Esophagus muscularis mucosa (tissue), 4 donors: ENCODE measurements at regions not wholly inside any gene's neighbourhood (a gene's known extent, or its start where the extent isn't known, plus 50 kb on each side); places are given as distances from the start of the nearest gene placed in this dataset.
"Not testable (repeated sequence)": the region's sequence is repeated elsewhere in the genome, so short reads cannot be mapped to it uniquely, and the experiment has no call there.

Experiments used
- DNase-seq: peaks from one replicate; pipeline ENCODE4 v3.0.0-alpha.2; 2017; ENCODE audit errors: extremely low spot score
- H3K27ac ChIP-seq, 4 donors: fragments of 200-600 bp; sonication (generic); replicated peaks in 1 of 4; 1 replicate in 3 of 4; 2 replicates in 1 of 4; pipeline ENCODE4 v1.5.1; 2016 to 2019; ENCODE audit warnings: mild to moderate bottlenecking in 1 of 4
- H3K27me3 ChIP-seq, 4 donors: fragments of 200-600 bp; sonication (generic); one replicate each; pipeline versions ENCODE4 v1.5.1 to v1.6.0; 2016 to 2019
- H3K36me3 ChIP-seq, 4 donors: fragments of 200-600 bp; sonication (generic); one replicate each; pipeline ENCODE4 v1.5.1; 2016 to 2019
- H3K4me1 ChIP-seq, 4 donors: fragments of 200-600 bp; sonication (generic); one replicate each; pipeline ENCODE4 v1.5.1; 2016 to 2019
- H3K4me3 ChIP-seq, 4 donors: fragments of 200-600 bp; sonication (generic); 1 replicate in 2 of 4; 2 replicates in 2 of 4; pipeline ENCODE4 v1.5.1; 2016 to 2019; ENCODE audit warnings: mild to moderate bottlenecking in 4 of 4, moderate library complexity in 1 of 4
- H3K9me3 ChIP-seq, 4 donors: fragments of 200-600 bp; sonication (generic); 1 replicate in 3 of 4; 2 replicates in 1 of 4; pipeline ENCODE4 v1.5.1; 2016 to 2019
- WGBS: methylation state at CpG from one replicate; pipeline ENCODE4 v1.1.5; 2018; 5-methylcytosine and 5-hydroxymethylcytosine counted together
- intact Hi-C: fragments of 100-400 bp; cut with DNase I; formaldehyde crosslinking; loops from one replicate; pipeline ENCODE4 v1.15.1; 2023

DNA sequence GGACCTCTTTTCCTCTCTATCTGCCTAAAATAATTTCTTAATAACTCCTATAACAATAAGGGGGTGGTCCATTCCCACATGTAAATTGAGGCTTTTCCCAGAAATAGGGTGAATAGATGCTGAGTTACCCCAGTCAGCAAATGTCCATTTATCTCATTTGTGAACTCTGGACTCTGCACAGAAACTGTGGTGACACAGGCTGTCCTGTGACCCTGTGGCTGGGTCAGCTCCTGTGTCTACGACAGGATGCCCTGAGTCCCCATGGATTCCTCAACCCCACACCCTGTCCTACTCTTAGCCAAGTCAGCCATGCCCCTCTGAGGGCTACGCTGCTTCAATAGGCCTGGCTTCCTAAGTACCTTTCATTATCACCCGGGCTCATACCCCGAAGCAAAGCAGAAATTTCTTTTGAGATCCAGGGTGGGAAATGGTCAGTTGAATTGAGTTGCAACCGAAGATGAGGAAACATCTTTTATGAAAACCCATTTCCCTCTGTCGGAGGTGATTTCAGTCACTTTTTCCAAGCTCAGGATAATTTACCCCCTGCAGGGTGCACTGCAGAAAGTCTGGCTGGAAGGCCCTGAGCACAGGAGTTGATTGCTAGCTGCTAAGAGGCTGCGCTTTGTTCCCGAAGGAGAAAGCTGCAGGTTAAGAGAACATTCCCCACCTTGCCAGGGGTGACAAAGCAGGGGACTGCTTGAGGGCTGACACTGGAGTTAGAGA is 89.5 kb upstream of the PRSS12 start:
- intact Hi-C loops, H3K4me3 ChIP-seq, H3K36me3 ChIP-seq, H3K27ac ChIP-seq, H3K9me3 ChIP-seq, DNase-seq, H3K27me3 ChIP-seq, H3K4me1 ChIP-seq: not testable (repeated sequence)
- 77% methylated on average over 6 of the region's 8 CpGs for WGBS

DNA sequence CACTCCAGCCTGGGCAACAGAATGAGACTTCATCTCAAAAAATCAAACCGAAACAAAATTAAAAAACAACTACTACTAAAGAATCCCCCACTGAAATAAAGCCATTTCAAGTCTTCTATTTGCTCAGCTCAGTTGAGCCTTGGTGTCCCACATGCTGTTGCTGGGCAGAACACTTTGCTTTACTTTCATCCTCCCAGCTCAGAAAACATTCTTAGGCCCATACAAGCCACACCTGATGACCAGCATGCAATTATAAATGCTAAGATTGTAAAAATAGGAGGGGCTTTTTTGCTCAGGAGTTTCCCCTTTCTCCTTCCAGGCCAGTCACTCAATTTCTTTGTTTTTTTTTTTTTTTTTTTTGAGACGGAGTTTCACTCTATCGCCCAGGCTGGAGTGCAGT is 94.6 kb upstream of the PRSS12 start:
- H3K4me1 ChIP-seq, intact Hi-C loops, H3K9me3 ChIP-seq, H3K36me3 ChIP-seq, H3K4me3 ChIP-seq, H3K27ac ChIP-seq, DNase-seq, H3K27me3 ChIP-seq: not testable (repeated sequence)
- 92% methylated on average over 3 of the region's 3 CpGs for whole genome bisulfite sequencing

DNA sequence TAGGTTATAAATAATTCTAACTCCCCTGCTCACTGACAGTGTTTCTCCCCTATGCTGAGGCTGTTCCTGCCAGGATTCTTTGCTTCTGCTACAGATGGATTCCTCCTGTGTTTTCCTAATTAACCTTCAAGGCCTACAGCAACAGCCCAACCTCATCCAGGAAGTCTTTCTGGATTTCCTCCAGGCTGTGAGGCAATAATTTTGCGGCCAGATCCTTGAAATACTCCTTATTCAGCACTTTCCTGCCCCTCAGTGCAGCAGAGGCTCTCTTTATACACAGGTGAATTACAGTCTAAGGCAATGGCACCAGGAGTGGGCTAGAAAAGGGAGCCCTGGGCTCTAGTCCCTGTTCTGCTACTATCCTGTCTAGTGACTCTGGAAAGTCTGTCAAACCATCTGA is 102.1 kb upstream of the PRSS12 start:
- H3K27me3 ChIP-seq, H3K4me3 ChIP-seq, H3K27ac ChIP-seq, H3K9me3 ChIP-seq, intact Hi-C loops, DNase-seq, H3K36me3 ChIP-seq, H3K4me1 ChIP-seq: not testable (repeated sequence)
- 55% methylated on average over 1 of the region's 1 CpG for WGBS

DNA sequence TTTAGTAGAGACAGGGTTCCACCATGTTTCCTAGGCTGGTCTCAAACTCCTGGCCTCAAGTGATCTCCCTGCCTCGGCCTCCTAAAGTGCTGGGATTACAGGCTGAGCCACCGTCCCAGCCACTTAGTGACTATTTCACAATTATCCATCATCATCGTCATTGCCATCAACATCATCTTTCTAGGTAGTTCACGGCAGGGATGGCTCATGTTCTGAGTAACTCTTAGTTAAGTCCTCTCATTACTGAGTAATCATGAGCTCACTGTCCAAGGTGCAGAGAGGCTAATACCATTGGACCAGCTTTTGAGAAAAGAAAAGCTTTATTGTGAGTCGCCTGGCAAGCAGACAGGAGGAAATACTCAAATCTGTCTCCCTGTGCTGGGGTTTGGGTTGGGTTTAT is 108.6 kb upstream of the PRSS12 start:
- H3K4me3 ChIP-seq, H3K27me3 ChIP-seq, intact Hi-C loops, DNase-seq, H3K4me1 ChIP-seq, H3K36me3 ChIP-seq, H3K9me3 ChIP-seq, H3K27ac ChIP-seq: not testable (repeated sequence)
- 96% methylated on average over 4 of the region's 5 CpGs for WGBS

DNA sequence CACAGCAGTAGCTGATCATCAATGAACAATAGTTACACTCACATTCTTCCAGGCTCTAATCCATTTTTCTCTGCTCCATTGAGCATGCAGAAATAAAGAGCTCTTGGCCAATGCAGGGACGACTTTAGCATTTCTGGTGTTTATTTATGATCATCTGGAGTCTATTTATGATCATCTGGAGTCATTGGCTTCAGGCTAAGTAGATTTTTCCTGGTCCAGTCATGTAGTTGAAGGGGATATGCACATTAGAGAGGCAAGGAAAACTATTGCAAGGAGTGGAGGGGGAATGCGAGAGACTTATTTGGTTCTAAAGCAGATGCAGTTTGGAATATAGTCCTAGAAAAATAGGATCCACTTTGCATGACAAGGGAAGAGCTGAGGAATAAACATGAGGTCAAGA is 113.0 kb upstream of the PRSS12 start:
- H3K27ac ChIP-seq, intact Hi-C loops: not testable (repeated sequence)
- 55% methylated on average over 2 of the region's 2 CpGs for WGBS

DNA sequence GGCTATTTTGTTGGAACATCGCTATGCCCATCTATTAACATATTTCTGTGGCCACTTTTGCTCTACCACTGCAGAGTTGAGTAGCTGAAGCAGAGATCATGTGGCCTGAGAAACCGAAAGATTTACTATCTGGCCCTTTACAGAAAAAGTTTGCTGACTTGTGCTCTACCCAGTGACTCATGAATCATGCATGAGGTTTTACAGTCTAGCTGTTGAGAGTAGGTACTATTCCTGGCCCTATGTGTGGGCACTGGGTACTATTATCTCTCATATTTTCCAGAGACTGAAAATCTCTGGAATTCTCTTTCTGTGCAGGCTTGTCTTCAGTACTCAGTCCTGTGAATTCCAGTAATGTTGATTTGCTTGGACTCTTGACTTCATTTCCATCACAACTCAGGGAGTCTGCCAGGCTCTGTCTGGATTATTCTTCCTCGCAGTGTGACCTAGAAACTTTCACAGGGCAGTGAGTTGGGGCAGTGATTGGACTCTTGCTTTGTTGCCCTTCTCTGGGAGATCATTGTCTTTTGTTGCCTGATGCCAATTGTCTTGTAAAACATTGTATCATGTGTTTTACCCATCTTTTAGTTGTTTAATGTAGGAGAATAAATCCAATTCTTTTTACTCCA is 121.3 kb upstream of the PRSS12 start:
- H3K36me3 ChIP-seq, H3K4me3 ChIP-seq, intact Hi-C loops, H3K27ac ChIP-seq, H3K4me1 ChIP-seq, H3K27me3 ChIP-seq, H3K9me3 ChIP-seq, DNase-seq: not testable (repeated sequence)
- 86% methylated on average over 3 of the region's 3 CpGs for WGBS

More for the DNA sequence above, 113.0 kb upstream of the PRSS12 start:
- not testable (repeated sequence) for H3K27me3 ChIP-seq, H3K9me3 ChIP-seq, H3K4me1 ChIP-seq, H3K36me3 ChIP-seq, H3K4me3 ChIP-seq, DNase-seq

DNA sequence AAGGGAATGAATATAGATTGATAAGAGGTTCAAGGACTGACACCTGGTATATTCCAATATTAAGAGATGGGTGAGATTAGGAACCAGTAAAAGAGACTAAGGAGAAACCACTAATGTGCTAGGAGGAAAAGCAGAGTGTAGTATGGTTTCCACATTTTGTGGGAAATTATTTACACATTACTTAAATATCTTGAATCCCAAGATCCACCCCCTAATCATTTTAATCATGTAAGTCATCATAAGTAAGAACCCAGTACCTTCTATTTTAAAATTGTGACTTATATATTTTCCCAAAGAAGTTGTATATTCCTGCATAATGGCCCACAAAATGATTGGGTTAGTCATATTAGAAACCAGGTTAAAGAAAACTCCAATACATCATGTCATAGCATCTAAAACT is 122.0 kb upstream of the PRSS12 start:
- H3K4me3 ChIP-seq, H3K9me3 ChIP-seq, intact Hi-C loops, H3K36me3 ChIP-seq, H3K27me3 ChIP-seq, H3K27ac ChIP-seq, H3K4me1 ChIP-seq, DNase-seq: not testable (repeated sequence)

DNA sequence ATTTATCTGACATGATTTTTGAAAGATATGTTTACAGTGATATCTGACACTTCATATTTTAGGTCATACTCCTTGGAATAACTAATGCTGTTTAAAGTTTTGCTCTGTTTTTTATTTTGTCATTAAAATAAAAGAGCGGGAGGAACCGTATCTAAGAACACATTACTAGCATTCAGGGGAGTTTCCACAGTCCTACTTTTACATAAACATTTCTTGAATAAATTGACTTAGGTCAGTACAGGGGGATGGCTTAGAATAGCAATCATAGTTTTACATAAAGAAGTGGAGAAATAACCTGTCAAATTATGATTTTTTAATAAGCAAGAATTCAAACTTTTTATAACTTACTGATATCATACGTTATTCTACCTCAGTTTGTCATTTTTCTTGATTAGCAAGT is 123.1 kb upstream of the PRSS12 start:
- H3K27me3 ChIP-seq, H3K36me3 ChIP-seq, intact Hi-C loops: not testable (repeated sequence)

DNA sequence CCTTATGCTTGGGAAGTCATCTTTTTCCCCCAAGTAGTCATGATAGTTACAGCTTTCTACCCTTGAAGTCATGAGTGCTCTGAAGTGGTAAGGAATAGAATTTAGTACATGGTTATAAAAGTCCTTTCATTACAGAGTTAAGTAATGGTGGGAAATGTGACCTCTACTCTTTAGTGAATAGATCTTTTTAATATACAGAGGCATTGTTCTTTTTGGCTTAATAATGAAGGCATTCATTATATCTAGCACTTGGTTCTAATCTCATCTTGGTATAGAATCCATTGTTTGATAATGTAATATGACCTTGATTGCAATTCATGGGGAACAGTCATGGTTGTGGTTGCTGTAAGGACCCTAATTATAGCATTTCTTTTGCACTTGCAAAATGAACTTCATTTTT is 125.0 kb upstream of the PRSS12 start:
- H3K27me3 ChIP-seq, H3K27ac ChIP-seq, intact Hi-C loops, H3K36me3 ChIP-seq, H3K9me3 ChIP-seq, DNase-seq, H3K4me3 ChIP-seq, H3K4me1 ChIP-seq: not testable (repeated sequence)

More for the DNA sequence above, 123.1 kb upstream of the PRSS12 start:
- H3K9me3 ChIP-seq, H3K27ac ChIP-seq, H3K4me3 ChIP-seq, H3K4me1 ChIP-seq, DNase-seq: not testable (repeated sequence)
- WGBS, result 57% methylated on average over 3 of the region's 3 CpGs

DNA sequence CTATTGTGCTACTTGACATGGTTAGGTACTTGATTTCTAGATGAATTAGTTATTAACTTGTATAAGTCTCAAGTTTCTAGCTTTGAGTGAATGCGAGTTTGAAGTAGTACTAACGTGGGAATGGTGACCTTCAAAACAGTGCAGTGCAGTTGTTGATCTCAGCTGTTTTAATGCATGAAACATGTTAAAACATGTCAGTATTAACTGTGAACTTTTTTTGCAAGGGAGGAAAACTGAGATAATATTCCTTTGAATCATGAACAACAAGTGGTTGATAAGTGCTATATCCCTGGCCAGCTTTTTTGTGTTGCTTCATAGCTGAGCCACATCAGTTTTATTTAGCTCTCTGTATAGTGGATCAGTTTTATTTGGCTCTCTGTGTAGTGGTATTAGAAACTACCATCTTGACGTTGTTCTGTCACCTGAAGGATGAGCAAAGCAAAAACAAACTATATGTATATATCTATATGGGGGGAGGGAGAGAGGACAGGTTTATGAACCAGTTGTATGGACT is 133.1 kb upstream of the PRSS12 start:
- intact Hi-C loops, H3K36me3 ChIP-seq, H3K9me3 ChIP-seq, H3K27me3 ChIP-seq, H3K27ac ChIP-seq, H3K4me1 ChIP-seq, DNase-seq, H3K4me3 ChIP-seq: not testable (repeated sequence)
- WGBS, result 72% methylated on average over 3 of the region's 3 CpGs

DNA sequence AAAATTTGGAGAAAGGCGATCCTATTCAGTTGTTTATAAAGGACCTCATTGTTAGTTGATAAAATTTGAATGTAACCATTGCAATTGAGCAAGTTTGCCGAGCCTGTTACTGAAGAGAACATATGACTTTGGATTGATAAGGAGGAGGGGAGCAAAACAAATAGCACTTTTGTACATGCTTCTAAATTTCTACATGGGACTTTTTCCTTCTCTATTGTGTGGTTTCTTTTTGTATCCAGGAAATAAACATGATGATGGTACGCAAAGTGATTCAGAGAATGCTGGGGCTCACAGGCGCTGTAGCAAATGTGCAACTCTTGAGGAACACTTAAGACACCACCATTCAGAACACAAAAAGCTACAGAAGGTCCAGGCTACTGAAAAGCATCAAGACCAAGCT is 140.2 kb upstream of the PRSS12 start:
- H3K27ac ChIP-seq, DNase-seq, H3K36me3 ChIP-seq, H3K4me1 ChIP-seq, H3K27me3 ChIP-seq, H3K9me3 ChIP-seq, H3K4me3 ChIP-seq, intact Hi-C loops: not testable (repeated sequence)
- WGBS, result 91% methylated on average over 4 of the region's 4 CpGs

DNA sequence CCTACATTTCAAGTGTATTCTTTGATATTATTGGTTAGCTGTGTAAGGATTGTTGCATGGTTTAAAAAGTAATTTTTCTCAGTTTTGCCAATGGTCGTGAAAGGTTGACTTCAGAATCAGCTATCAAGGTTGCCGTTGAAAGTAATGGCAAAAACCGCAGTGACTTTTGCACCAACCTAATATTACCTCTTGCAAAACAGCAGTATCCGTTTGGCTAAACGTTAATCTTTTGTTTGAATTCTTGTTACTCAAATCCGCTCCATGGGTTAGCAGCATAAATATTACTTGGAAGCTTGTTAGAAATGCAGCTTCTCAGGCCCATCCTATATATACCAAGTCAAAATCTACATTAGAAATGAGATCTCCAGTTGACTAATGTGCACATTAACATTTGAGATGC is 141.6 kb upstream of the PRSS12 start:
- WGBS, result 91% methylated on average over 6 of the region's 6 CpGs
- H3K4me1 ChIP-seq, intact Hi-C loops, H3K36me3 ChIP-seq, DNase-seq, H3K9me3 ChIP-seq, H3K4me3 ChIP-seq, H3K27me3 ChIP-seq, H3K27ac ChIP-seq: not testable (repeated sequence)

DNA sequence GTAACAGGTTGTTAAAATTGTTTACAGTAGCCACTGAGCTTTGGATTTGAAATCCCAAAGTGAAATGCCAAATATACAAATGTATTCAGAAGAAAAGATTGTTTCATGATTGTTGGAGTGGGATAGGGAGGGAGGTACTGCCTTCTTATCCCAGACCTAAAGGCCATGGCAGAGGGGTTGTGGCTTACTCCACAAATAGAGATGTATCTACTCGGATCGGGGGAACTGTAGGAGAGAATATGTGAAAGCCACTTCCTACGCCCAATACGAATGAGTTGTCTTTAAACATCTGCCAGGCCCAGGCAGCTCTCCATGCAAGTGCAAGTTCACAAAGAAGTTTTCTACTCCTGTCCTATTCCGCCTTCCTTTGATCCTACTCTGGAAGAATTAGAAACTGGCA is 150.2 kb upstream of the PRSS12 start:
- H3K27me3 ChIP-seq, intact Hi-C loops, H3K4me3 ChIP-seq, H3K27ac ChIP-seq, H3K36me3 ChIP-seq, H3K4me1 ChIP-seq, H3K9me3 ChIP-seq, DNase-seq: not testable (repeated sequence)
- WGBS, result 77% methylated on average over 5 of the region's 5 CpGs
